Left colon (tissue), 2 donors: ENCODE measurements at regions not wholly inside any gene's neighbourhood (a gene's known extent, or its start where the extent isn't known, plus 50 kb on each side); places are given as distances from the start of the nearest gene placed in this dataset.

ENCODE experiments used
- ATAC-seq: fragments of 200-7000 bp; cut with Tn5 transposase; one replicate; pipeline ENCODE4 v1.9.1; 2020; ENCODE audit warnings: mild to moderate bottlenecking, moderate library complexity
- DNase-seq, 2 donors: peaks; one replicate each; pipeline ENCODE4 v3.0.0-alpha.2; 2020
- intact Hi-C, 2 donors: fragments of 100-400 bp; cut with DNase I in 1 of 2; cut with micrococcal nuclease in 1 of 2; formaldehyde crosslinking; loops; one replicate each; pipeline versions ENCODE4 v1.11.2 to v1.14.0; 2022; cut with DNase I, micrococcal nuclease
- donor health status: DM: no; HTN: no; CAD: no.
- donor health status: DM: yes; HTN: yes; CAD: no.

DNA sequence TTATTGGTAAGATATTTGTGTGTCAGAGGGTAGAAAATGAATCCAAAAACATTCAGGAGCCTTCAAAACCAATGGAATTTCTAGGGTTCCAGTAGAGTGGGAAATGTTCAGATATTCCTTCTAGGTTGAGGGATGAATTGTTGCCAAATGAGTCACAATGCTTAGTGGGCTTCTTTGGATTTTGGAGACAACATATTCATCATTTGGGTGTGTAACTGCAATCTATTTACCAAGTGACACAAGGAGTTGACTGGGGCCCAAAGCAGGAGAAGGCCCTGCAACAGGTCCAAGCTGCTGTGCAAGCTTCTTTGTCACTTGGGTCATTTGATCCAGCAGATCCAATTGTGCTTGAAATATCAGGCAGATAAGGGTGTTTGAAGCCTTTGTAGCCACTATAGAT lies 551.5 kb upstream of the PITX2 start:
- DNase-seq: no peak
- ATAC-seq: no peak
- intact Hi-C loops: no loop called here

DNA sequence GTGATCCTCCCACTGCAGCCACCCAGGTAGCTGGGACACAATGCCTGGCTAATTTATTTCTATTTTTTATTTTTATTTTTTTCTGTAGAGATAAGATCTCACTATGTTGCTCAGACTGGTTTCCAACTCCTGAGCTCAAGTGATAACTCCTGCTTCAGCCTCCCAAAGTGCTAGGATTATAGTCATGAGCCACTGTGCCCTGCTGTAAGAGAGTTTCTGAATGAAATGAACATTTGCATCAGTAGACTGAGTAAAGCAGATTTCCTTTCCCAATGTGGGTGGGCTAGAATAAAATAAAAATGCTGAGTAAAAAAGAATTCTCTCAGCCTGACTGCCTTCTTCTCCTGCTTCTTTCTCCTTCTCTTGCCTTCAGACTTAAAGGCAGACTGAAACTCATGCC lies 555.4 kb upstream of the PITX2 start:
- intact Hi-C loops: no loop called here
- DNase-seq (no peak), ATAC-seq (no peak)

DNA sequence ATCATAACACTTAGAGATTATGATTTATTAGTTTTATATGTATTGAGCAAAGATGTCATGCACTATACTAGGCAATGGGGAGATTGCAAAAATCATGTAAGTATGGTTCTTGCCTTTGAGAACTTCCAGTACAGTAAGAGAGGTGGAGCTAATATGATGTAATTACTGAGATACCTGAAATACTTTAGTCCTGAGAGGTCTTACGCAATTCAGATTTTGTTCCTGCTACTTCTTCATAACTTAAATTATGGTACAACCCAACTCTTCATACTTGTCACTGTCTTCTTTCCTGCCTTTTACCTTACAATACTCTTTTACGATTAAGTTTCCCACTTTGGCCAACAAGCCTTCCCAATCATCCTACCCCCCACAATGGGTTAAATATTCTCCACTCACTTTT lies 564.2 kb upstream of the PITX2 start:
- ATAC-seq (no peak), DNase-seq (no peak)
- intact Hi-C loops: no loop called here

DNA sequence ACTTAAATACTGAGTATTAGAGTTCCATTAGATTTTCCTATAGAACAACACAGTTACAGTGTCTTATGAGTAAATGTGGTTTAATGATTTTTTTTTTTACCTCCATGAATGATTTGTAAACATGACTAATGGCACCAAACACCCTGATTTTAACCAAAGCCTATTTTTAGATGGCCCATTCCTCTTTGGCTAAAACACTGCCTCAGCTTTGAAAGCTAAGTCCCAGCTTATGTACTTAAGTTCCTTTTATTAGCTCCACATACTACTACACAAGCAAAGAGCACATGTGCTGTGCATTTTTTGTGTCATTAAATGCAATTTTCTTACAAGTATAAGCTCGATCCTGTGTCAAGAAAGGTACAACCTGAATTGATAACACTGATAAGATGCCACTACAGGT lies 575.6 kb upstream of the PITX2 start:
- intact Hi-C loops: no loop called here
- DNase-seq (no peak), ATAC-seq (no peak)

DNA sequence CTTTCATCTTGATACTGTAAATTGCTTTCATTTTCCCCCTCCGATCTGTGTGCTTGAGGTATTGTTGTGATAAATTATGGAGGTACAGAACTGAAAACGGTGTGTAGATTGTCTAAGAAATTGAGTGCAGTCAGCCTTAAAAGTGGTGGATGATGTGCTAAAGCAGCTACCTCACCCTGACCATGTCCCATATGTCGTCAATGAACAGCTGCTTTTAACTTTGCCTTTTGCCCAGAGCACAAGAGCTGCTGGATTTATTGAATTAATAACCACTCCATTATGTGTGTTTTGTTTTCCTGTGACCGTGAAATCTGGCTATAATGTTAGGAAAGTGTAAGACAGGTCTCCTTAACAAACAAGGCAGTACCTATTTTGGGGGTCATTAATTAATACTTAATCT lies 581.9 kb upstream of the PITX2 start:
- intact Hi-C loops: no loop called here
- DNase-seq (no peak), ATAC-seq (no peak)

DNA sequence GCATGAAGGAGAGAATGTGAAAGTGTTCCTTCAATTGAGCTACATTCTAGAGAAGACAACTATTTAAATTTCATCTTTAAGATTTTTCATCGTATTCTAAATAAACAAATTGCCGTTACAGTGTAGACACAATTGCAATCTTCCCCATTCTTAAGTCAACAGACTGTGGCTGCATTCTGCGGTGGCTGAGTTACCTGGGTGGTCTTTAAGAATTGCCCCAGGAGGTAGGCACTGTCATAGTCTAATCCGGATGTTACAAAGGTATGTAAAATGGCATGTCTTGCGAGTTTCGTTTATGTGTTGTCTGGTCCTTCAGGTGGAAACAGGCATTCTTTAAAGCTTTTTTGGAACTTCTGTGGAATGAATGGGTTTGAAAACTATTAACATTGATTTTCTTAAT lies 586.1 kb upstream of the PITX2 start:
- intact Hi-C loops: no loop called here
- no peak for DNase-seq
- no peak for ATAC-seq

DNA sequence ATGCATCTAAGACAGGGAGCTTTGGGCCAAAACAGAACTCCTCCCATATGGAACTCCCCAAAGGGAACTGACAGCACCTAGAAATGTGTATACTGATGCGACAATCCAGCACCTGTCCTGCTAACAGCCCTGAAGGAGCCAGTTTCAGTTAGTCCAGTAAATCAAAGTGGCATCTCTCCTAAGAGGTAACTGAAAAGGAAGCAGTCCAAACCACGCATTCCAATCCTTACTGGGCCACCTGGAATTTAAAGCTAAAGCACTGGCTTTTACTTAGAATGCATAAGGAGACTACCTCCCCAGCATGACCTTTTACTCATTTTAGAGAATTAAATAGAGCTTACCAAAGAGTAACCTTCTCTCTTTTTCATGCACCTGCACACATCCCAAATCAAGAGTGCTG lies 586.8 kb upstream of the PITX2 start:
- ATAC-seq (no peak), DNase-seq (no peak)
- intact Hi-C loops: no loop called here

DNA sequence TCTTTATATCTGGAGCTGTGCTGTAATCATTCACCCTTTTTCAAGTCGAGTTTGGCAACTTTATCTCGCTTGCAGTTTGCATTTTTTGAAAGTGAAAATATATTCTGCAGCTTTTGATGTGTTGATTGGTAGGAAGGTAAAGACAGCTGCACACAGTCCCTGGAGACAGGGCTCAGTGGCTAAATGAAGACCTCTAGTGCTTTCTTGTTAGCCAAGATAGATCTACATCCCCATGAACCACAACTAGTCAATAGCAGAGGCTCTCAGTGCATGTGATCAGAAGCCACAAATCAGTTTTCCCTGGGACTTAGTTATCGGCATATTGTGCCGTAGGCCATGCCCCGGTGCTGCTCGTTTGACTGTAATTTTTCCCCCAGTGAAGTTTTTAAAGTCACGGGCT lies 587.7 kb upstream of the PITX2 start:
- intact Hi-C loops: no loop called here
- ATAC-seq: no peak
- no peak for DNase-seq

DNA sequence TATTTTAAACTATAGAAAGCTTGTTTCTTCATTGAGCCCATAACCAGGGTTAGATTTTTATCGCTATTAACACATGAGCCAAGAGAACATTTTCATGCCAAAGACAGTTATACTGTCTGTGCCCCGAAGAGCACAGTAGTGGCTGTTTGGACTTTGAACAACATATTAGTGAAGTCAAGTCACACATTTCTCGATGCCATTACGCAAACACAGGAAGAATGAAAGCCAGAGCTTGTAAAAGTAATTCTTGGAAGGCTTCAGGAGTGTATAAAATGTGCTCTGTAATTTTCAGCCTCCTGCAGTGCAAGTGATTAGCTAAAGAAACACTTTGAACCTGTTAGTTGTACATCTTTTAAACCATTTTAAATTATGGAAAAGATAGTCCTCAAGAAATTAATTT lies 590.7 kb upstream of the PITX2 start:
- no peak for ATAC-seq
- intact Hi-C loops: no loop called here
- DNase-seq: no peak

DNA sequence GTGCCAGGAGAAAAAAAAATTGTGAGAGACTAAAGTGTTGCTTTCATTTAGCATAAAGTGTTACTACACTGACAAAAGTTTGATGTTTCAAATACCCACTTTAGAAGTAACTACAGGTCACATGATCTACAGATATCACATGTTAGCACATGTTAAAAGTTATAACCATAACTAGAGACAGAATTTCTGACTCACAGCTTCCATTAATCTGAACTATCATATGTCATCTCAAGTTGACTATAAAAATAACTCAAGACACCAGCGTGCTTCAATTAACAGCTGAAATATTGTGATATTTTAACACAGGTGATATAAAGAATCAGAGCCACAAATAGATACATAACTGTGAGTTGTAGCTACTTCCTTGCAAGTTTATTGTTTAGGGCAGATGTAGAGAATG lies 591.5 kb upstream of the PITX2 start:
- DNase-seq: no peak
- no peak for ATAC-seq
- intact Hi-C loops: no loop called here

DNA sequence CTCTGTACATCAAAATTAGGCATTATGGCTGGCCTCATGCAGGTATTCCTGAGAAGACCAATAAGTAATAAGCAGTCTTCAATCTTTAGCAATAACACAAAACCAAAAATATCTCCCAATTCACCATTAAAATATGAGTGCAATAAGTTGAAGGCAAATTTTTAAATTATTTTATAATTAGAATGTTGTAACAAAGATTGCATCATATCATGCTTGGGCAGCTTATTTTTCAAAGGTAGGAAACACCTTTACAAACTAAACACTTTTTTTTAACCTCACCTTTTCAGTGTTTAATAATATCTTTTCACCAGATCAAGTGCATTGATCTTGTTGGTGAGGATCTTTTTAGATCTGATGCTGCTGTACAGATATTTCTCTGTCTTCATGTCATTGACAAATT lies 592.9 kb upstream of the PITX2 start:
- ATAC-seq: no peak
- intact Hi-C loops: no loop called here
- DNase-seq: no peak

DNA sequence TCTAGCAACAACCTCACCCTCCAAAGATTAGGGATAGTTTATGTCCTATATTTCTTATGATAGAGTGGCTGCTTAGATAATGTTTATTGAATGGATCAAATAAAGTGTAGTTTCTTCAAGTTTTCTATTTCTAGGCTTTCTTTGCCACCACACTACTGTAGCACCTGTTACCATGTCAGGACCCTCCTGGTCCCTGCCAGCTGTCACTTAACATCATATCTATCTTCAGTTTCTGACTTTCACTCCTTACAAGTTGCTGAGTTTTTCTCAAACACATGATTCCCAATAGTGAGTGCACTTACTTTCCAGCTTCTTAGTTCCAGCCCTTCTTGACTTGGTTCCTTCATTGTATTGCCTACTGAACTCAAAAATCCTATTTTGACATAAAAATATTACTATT lies 593.9 kb upstream of the PITX2 start:
- intact Hi-C loops: no loop called here
- ATAC-seq (no peak), DNase-seq (no peak)

DNA sequence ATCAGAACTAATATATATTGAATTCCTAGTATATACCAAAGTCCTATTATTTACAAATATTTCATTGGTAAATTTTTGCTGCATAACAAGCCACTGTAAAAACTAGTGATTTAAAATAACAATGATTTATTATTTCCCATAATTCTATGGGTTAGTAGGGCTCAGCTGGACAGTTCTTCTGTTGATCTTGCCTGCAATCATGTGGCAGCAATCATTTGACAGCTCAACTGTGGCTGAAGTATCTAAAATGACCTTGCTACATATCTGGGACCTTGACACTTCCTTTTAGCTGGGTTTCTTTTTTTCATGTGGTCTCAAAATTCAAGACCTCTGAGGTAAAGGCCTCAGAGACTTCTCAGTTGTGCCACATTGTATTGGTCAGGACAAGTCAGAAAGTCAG lies 598.5 kb upstream of the PITX2 start:
- DNase-seq (no peak), ATAC-seq (no peak)
- intact Hi-C loops: no loop called here

DNA sequence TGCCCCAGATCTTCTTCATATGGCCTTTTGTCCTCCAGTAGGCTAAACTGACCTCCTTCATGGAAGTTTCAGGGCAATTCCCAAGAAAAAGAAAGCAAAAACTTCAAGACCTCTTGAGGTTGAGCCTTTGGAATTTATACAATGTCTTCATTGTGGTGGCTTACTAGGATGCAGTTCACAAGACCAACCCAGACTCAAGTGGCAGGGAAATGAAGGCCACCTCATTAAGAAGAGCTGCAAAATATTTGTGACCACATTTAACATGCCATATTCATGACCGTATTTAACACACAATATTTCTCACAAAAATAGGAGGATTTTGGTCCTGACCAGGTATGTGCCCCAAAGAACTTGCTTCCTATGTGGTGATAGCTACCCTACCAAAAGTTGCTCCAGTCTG lies 605.5 kb upstream of the PITX2 start:
- DNase-seq: no peak
- intact Hi-C loops: no loop called here
- ATAC-seq: no peak

DNA sequence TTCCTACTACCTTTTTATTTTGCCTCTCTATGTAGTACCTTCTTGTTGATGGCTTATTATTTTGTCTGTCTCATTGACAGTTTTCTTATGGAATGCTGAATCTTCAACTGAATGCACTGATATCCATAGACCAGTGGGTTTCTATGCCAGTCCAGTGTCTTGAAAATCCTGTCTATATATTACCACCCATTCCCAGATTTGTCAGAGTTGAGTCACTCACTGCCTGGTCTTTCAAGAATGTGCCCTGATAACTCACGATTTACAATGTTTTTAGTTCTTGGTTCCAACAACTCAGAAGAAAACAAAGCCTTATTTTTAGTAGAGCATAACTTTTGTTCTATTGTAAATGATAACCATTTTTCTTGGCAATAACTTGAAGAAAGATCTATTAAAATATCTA lies 606.0 kb upstream of the PITX2 start:
- DNase-seq: no peak
- intact Hi-C loops: no loop called here
- ATAC-seq: no peak

DNA sequence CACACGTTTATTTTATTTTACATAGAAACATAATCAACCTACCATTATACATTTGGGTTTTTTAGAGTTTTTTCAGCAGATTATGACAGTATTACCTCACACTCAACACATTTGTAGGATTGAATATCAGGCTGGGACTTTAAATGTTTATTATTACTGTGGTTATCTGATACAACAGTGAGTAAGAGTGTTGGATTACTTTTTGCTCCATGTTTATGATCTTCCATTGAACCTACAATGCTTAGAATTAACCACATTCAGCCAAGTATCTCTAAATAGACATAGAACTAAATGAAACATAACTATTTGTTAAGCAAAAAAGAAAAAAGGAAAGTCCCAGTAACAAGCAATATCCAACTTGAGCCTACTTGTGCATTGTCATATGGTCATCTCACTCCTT lies 607.4 kb upstream of the PITX2 start:
- DNase-seq (no peak), ATAC-seq (no peak)
- intact Hi-C loops: no loop called here

DNA sequence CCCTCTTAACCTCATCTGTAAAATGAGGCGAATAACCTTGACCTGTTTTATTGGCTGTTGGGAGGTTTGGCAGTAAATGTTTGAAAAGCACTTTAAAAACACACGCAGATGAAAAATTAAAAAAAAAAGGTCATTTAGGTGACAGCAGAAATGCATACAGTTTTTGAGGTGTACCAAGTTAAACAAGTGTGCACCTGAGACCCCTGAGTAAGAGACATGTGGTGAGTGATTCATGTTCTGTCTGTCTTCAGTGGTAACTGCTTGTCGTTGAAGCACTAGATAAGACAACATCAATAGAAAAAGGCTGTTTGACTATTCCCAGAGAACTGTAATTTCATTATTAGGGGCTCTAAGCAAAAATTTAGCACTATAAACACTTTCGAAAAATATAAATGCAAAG lies 608.4 kb upstream of the PITX2 start:
- ATAC-seq: no peak
- intact Hi-C loops: no loop called here
- no peak for DNase-seq

DNA sequence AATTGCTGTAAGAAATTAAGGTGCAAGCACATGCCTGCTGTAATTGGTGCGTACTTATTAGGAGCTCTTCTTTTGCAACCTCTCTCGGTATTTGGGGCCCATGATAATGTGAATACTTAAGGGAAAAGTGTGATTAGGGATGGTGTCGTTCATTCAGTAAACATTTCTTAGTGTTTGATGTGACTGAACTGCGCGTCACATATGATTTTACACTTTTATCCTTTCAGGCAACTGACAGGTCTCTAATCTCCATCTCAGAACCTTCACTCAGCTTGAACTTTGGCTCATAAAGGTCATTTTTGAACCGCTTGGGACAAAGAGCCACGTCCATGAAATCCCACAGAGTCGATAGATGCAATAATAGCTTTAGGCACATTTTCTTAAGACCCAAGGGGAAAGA lies 612.1 kb upstream of the PITX2 start:
- intact Hi-C loops: no loop called here
- DNase-seq: no peak
- ATAC-seq: no peak

DNA sequence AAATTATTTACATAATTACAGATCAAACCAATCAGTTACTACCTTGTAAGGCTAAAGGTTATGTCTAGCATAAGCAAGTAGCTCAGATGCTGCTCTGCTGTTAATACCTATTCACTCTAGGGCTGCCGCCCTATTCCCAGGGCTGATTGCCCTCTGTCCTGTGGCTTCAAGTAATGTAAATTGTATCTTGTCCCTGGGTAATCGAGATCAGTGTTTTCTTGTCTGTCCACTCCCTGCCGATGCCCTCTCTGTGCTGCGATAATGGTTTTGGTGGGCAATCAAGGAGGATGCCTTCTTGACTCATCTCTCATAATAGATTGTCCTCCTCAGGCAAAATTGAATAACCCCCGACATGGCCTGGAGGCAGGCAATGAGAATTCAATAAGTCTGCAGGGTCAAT lies 641.0 kb upstream of the PITX2 start:
- ATAC-seq: no peak
- intact Hi-C loops: no loop called here

DNA sequence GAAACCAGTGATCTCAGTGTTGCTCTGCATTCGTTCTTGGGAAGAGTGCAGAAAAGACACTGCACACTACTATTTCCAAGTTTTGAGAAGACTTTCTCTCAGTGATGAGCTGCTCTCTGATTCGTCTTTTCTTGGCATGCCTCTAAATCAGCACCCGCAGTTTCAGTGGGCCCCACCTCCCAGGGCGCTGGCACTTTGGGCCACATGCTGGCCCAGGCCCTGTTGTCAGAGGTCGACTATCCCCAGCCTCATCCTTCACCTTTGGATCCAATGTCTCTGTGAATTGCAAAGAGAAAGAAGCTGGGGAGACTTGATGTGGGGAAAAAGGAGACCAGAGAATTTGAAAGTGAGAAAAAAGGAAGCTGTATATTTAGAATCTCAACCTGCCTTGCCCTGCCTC lies 644.1 kb upstream of the PITX2 start:
- ATAC-seq (no peak), DNase-seq (no peak)
- intact Hi-C loops: no loop called here

More for the DNA sequence above, 641.0 kb upstream of the PITX2 start:
- no peak for DNase-seq

DNA sequence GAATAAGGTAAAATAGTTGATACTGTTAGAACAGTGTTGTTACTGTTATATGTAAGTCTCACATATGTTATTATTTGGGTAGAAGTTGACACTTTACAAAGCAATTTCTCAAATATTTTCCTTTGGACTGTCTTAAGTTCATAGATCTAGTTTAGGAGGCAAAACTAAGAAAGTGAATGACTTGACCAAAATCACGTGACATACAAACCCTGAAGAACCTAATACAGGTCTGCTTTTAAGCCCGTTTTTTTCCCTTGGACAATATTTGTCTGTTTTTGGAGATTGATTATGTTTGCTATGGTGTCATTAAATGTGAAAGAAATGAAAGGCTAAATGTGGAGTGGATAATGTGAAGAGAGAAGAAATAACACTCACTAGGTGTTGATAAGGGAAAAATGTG lies 644.9 kb upstream of the PITX2 start:
- no peak for ATAC-seq
- DNase-seq: no peak
- intact Hi-C loops: no loop called here

DNA sequence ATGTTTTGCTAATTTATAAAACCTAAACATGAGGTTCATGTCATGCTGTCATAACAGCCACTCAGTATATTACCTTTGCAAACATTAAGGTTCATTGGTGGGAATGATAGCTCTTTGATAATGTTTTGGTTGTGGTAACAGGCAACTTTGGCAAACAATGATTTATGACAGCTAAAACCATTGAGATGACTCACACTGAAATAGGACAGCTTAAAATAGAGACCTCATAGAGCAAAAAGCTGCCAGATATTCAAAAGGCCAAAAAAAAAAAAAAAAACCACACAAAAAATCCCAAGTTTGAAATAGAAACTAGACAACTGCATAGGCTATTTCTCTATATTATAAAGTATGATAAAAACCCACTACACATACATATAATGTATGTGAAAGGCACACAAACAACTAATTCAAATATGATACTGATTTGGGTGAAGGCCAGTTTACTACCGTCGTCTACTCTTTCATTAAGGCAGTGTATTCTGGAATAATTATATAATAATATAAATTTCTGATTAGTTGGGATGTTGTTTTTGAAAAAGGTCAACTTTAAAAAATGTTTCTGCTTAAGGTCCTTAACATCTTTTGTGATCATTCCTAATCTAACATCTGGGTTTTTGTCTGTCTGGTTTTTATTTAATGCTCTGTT lies 646.0 kb upstream of the PITX2 start:
- ATAC-seq (peak; percentile 21), DNase-seq (no peak)
- intact Hi-C loops: no loop called here
